ENCODE measurements at regions not wholly inside any gene's neighbourhood (a gene's known extent, or its start where the extent isn't known, plus 50 kb on each side); places are given as distances from the start of the nearest gene placed in this dataset.

DNA sequence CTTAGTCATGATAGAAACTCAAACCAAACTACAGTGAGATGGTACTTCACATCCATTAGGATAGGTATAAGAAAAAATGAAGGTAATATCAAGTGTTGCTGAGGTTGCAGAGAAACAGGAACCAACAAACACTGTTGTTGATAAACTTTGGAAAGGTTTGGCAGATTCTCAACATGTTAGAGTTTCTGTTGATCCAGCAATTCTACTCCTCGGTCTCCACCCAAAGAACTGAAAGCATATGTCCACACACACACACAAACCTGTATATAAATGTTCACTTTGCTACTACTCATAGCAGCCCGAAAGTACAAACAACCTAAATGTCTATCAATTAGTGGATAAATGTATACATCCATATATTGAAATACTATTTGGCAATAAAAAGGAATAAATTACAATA is 128.3 kb upstream of the CARMIL1 start:
- TF ChIP-seq, protein P1, sequence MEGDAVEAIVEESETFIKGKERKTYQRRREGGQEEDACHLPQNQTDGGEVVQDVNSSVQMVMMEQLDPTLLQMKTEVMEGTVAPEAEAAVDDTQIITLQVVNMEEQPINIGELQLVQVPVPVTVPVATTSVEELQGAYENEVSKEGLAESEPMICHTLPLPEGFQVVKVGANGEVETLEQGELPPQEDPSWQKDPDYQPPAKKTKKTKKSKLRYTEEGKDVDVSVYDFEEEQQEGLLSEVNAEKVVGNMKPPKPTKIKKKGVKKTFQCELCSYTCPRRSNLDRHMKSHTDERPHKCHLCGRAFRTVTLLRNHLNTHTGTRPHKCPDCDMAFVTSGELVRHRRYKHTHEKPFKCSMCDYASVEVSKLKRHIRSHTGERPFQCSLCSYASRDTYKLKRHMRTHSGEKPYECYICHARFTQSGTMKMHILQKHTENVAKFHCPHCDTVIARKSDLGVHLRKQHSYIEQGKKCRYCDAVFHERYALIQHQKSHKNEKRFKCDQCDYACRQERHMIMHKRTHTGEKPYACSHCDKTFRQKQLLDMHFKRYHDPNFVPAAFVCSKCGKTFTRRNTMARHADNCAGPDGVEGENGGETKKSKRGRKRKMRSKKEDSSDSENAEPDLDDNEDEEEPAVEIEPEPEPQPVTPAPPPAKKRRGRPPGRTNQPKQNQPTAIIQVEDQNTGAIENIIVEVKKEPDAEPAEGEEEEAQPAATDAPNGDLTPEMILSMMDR (IDR thresholded peaks at IDR 0.05; ENCODE audit: low read depth, low read length, poor library complexity, severe bottlenecking): no peak
- TF ChIP-seq EZH2phosphoT487 (IDR thresholded peaks at IDR 0.05; ENCODE audit: borderline replicate concordance, low read length): no peak

Data from DOHH2 (cell line).